NB4 (cell line): ENCODE measurements at regions not wholly inside any gene's neighbourhood (a gene's known extent, or its start where the extent isn't known, plus 50 kb on each side); places are given as distances from the start of the nearest gene placed in this dataset.

Experiments
- DNase-seq: peaks from one replicate; pipeline ENCODE4 v3.0.0; 2010; ENCODE audit warnings: low read depth
- H3K4me3 ChIP-seq: one replicate; pipeline ENCODE4 v1.5.1; 2011; ENCODE audit warnings: mild to moderate bottlenecking, low read depth, low read length, moderate library complexity
- MYC ChIP-seq: IDR thresholded peaks from 2 replicates; pipeline ENCODE4 v1.6.1; 2011; ENCODE audit warnings: low read depth, low read length
- POLR2A ChIP-seq: IDR thresholded peaks from 2 replicates; pipeline ENCODE4 v1.6.1; 2011; ENCODE audit warnings: mild to moderate bottlenecking; ENCODE audit not compliant: insufficient read length; ENCODE audit errors: extremely low read depth
- TF ChIP-seq, protein P1 (sequence below): IDR thresholded peaks from one replicate; pipeline ENCODE4 v1.5.1; 2012; ENCODE audit warnings: low read depth, low read length
- TF ChIP-seq, protein P2 (sequence below): IDR thresholded peaks from 2 replicates; pipeline ENCODE4 v1.6.1; 2011; ENCODE audit warnings: low read depth, low read length

DNA sequence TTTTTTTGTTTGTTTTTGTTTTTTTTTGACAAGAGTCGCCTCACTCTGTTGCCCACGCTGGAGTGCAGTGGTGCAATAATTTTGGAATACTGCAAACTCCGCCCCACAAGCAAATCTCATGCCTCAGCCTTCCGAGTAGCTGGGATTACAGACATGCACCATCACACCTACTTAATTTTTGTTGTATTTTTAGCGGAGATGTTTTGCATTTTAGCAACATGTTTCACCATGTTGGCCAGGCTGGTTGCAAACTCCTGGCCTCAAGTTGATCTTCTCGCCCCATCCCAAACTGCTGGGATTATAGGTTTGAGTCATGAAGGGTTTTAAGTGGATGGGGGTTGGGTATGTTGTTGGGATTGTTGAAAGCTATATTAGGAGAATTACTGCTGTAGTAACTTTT lies 270.9 kb upstream of the LCORL start:
- DNase-seq = no peak

DNA sequence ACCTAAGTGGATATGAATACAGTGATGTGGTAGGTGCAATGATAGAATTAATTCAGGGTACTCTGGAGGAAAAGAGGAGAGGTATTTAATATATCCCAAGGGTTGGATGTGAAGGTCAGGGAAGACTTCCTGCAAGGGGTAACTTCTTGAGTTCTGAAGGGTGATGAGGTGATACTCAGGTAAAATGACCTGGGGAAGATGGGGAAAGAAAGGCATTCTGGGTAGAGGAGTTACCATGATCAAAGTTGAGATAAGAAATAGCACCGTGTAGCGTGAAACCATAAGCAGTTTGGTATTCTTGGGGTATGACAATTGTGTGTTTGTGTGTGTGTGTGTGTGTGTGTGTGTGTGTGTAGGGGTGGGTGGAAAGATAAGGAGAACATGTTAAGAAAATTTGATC lies 270.4 kb upstream of the LCORL start:
- H3K4me3 ChIP-seq = no peak overlapping the region
- no peak for TF ChIP-seq MYC
- TF ChIP-seq POLR2A = no peak
- TF ChIP-seq, protein P1, sequence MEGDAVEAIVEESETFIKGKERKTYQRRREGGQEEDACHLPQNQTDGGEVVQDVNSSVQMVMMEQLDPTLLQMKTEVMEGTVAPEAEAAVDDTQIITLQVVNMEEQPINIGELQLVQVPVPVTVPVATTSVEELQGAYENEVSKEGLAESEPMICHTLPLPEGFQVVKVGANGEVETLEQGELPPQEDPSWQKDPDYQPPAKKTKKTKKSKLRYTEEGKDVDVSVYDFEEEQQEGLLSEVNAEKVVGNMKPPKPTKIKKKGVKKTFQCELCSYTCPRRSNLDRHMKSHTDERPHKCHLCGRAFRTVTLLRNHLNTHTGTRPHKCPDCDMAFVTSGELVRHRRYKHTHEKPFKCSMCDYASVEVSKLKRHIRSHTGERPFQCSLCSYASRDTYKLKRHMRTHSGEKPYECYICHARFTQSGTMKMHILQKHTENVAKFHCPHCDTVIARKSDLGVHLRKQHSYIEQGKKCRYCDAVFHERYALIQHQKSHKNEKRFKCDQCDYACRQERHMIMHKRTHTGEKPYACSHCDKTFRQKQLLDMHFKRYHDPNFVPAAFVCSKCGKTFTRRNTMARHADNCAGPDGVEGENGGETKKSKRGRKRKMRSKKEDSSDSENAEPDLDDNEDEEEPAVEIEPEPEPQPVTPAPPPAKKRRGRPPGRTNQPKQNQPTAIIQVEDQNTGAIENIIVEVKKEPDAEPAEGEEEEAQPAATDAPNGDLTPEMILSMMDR = no peak
- TF ChIP-seq, protein P2, sequence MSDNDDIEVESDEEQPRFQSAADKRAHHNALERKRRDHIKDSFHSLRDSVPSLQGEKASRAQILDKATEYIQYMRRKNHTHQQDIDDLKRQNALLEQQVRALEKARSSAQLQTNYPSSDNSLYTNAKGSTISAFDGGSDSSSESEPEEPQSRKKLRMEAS = no peak
- no peak for DNase-seq

More for the DNA sequence above, 270.9 kb upstream of the LCORL start:
- H3K4me3 ChIP-seq = no peak overlapping the region
- TF ChIP-seq, protein P2 = no peak

DNA sequence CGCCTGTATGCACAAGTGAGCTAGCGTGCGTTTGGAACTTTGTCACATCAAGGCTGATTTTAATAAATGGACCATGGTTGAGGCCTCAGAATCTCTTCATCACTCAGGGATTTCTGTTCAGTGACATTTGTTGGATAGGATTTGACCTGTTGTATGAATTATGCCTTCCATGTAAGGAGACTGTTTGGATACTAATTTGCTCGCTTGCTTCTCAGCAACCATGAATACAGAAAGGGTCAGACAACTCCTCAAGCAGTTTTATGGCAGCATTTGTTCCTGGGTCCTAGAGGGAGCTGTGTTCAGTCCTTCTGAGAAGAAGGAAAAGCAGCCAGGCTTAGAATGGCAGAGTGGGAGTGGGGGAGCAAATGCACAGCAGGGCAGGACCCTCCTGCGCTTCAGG lies 269.7 kb upstream of the LCORL start:
- no peak for DNase-seq
- TF ChIP-seq MYC = no peak
- TF ChIP-seq, protein P2 = no peak
- no peak for TF ChIP-seq POLR2A
- TF ChIP-seq, protein P1 = no peak
- H3K4me3 ChIP-seq = no peak overlapping the region

DNA sequence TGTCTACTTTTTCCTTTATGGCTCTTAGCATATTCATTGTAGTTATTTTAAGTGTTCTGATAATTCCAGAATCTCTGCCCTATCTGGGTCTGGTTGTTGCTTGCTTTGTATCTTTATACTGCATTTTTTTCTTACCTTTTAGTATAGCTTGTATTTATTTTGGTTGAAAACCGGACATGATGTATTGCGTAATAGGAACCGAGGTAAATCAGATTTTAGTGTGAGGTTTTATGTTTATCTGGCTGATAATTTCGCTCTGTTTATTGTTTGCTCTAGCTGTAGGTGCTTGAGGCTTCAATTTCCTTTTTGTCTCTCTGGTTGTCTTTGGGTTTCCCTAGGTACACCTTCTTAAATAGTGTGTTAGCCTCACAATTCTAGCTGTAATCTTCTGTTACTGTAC lies 263.8 kb upstream of the LCORL start:
- DNase-seq = no peak
- TF ChIP-seq, protein P2 = no peak
- TF ChIP-seq, protein P1 = no peak
- TF ChIP-seq MYC (no peak), POLR2A (no peak)

DNA sequence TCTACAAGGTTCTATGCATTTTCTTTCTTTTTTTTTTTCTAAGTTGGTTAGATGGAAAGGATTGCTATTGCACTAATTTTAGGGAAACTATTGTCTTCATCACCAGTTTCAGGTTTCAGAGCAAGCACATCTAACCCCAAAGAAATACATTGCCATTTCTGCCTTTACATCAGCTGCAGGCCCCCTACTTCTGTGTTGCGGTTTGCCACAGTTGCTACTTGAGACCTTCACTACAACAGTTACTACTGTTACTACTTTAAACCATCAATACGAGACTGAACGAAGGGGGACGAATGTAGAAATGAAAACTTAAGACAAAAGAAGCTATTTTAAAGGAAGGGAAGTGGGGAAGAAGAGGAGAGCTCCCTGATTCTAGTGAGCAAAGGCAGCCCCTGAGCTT lies 256.7 kb upstream of the LCORL start:
- no peak overlapping the region for H3K4me3 ChIP-seq
- no peak for TF ChIP-seq MYC
- TF ChIP-seq POLR2A = no peak
- TF ChIP-seq, protein P1 = no peak
- TF ChIP-seq, protein P2 = no peak
- no peak for DNase-seq

More for the DNA sequence above, 263.8 kb upstream of the LCORL start:
- no peak overlapping the region for H3K4me3 ChIP-seq

DNA sequence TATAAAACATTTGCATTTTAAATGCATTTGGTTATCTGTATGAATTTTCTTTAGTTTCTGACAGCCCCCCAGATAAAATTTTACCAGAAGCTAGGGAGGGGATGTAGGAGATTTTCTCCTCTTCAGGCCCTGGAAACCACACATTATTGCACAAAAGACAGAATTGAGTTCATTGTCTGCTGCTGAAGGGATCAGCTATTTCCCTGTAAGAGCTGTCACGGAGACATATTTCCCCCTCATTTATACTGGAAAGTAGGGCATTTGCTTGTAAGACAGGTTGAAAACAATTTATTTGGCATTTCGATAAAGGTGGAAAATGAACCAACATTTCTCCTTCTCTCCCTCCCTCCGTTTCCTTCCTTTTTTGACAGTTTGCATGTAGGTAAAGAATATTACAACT lies 241.3 kb upstream of the LCORL start:
- no peak overlapping the region for H3K4me3 ChIP-seq
- TF ChIP-seq, protein P1 = no peak
- TF ChIP-seq MYC (no peak), POLR2A (no peak)
- TF ChIP-seq, protein P2 = no peak
- DNase-seq = no peak
